Mammary epithelial cell (primary cell): ENCODE measurements at regions not wholly inside any gene's neighbourhood (a gene's known extent, or its start where the extent isn't known, plus 50 kb on each side); places are given as distances from the start of the nearest gene placed in this dataset.

Experiments used
- CTCF ChIP-seq, 2 donors: IDR thresholded peaks in 1 of 2; conservative IDR thresholded peaks in 1 of 2; 2 replicates each; pipeline ENCODE4 v1.5.1; 2011 to 2012; ENCODE audit warnings: inconsistent platforms in 2 of 2, low read length in 2 of 2, mild to moderate bottlenecking in 2 of 2, control low read depth in 1 of 2, low read depth in 1 of 2; ENCODE audit not compliant: insufficient read depth in 1 of 2; ENCODE audit errors: extremely low read depth in 1 of 2
- EZH2 ChIP-seq: IDR thresholded peaks from 2 replicates; pipeline ENCODE4 v1.6.1; 2012; ENCODE audit warnings: low read length, inconsistent platforms, borderline replicate concordance

GRCh38 chr2:81194176-81194575 lies 889.6 kb upstream of the LRRTM1 start:
- TF ChIP-seq CTCF (conservative IDR thresholded peaks at IDR 0.05 in 1 of 2, IDR thresholded peaks at IDR 0.05 in 1 of 2; ENCODE audit: extremely low read depth in 1 of 2, insufficient read depth in 1 of 2, low read depth in 1 of 2, low read length in 2 of 2), result no peak
- no peak for TF ChIP-seq EZH2
